ENCODE measurements at regions not wholly inside any gene's neighbourhood (a gene's known extent, or its start where the extent isn't known, plus 50 kb on each side); places are given as distances from the start of the nearest gene placed in this dataset.

DNA sequence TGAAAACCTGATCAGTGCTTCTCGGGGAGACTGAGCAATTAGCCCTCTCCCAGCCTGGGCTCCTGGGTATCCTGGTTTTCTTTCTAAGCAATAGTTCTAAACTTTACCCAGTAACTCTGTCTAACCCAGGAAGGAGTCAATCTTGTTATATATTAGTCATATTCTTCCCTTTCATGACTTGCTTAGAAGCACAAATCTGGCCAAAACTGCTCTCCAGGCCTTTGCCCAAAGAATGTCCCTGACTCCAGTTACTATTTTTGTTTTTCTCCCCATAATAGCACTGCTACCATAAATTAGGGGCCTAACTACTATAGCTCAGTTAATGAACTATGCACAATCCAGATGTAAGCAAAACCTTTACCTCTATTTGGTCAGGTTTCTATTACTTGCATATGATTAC is 355.8 kb upstream of the HTR2A start:
- Mint-ChIP-seq H3K27me3 (no peaks in the 10 kb centered on the region), H3K4me1 (no peaks in the 10 kb centered on the region), H3K9me3 (no peaks in the 10 kb centered on the region), H3K36me3 (no peaks in the 10 kb centered on the region), H3K4me3 (no peak overlapping the region), H3K27ac (no peak overlapping the region)
- ATAC-seq (ENCODE audit: low read depth), result no peak
- POLR2A ChIA-PET, result no interaction called here
- DNase-seq, result no peak

DNA sequence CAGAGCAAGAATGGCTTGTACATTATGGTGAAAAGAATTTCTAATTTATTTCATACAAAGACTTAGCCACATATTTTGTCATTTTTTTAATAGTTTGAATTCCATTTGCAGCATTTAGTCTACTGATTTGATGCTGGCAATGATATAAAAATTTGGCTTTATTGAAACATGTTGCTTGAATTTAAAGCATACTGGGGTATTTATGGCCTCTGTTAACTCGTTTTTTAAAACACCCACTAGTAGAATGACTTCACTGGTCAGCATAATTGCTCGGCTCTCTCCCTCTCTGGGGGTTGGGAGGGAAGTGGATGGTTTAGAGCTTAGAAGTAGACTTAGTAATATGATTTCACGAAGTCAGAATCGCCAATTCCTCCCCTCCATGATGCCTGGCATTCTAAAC is 354.9 kb upstream of the HTR2A start:
- no peaks in the 10 kb centered on the region for H3K27me3 Mint-ChIP-seq
- H3K4me1 Mint-ChIP-seq, result no peaks in the 10 kb centered on the region
- DNase-seq (no peak), ATAC-seq (ENCODE audit: low read depth) (no peak)
- H3K36me3 Mint-ChIP-seq, result no peaks in the 10 kb centered on the region
- no peak overlapping the region for H3K4me3 Mint-ChIP-seq
- no peaks in the 10 kb centered on the region for H3K9me3 Mint-ChIP-seq
- H3K27ac Mint-ChIP-seq, result no peak overlapping the region
- POLR2A ChIA-PET, result no interaction called here

DNA sequence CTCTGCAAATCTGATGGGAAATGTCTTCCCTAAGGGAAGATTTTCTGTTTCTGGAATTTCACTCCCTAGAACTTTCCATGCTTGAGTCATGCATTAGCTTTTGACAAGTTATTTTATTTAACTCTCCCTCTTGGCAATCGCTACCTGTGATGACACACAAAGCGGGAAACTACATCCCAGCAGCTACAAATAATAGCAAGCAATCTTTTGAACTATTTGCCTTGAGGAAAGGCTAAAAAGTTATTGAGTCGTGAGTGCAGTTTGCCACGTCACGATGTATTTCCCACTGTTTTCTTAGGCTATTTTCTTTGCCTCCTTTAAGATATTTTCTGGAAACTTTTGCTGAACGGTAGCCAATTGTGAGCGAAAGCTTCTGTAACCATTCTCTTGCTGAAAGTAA is 353.3 kb upstream of the HTR2A start:
- no peaks in the 10 kb centered on the region for H3K9me3 Mint-ChIP-seq
- no peaks in the 10 kb centered on the region for H3K27me3 Mint-ChIP-seq
- H3K27ac Mint-ChIP-seq, result no peak overlapping the region
- POLR2A ChIA-PET, result no interaction called here
- no peak overlapping the region for H3K4me3 Mint-ChIP-seq
- ATAC-seq (ENCODE audit: low read depth) (no peak), DNase-seq (no peak)
- no peaks in the 10 kb centered on the region for H3K4me1 Mint-ChIP-seq
- no peaks in the 10 kb centered on the region for H3K36me3 Mint-ChIP-seq

DNA sequence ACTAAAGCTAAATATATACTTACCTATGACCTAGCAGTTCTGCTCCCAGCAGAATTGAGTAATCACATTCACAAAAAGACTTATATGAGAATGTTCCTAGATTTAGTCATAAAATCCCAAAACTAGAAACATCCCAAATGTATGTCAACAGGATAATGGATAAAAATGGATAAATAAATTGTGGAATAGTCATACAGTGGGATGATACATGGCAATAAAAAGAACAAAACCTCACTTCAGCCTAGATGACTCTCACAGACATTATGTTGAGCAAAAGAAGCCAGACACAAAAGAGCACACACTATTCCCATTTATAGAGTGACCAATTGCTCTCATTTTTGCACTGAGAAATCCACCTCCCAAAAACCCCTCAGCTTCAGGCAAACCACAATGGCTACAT is 352.4 kb upstream of the HTR2A start:
- Mint-ChIP-seq H3K36me3 (no peaks in the 10 kb centered on the region), H3K27me3 (no peaks in the 10 kb centered on the region), H3K4me3 (no peak overlapping the region), H3K27ac (no peak overlapping the region), H3K9me3 (no peaks in the 10 kb centered on the region), H3K4me1 (no peaks in the 10 kb centered on the region)
- DNase-seq, result no peak
- POLR2A ChIA-PET, result no interaction called here
- ATAC-seq (ENCODE audit: low read depth), result no peak

DNA sequence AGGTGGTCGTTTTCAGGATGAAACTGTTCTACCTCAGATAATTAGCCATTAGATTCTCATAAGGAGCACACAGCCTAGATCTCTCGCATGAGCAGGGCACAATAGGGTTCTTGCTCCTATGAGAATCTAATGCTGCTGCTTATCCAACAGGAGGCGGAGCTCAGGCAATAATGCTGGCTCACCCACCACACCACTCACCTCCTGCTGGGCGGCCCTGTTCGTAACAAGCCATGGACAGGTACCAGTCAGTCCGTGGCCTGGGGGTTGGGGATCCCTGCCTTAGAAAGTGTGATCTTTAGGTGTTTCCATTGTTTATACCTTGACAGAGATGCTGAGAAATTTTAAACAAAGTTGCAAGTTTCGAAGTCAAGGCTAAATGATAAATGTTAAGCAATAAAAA is 344.6 kb upstream of the HTR2A start:
- POLR2A ChIA-PET, result no interaction called here
- H3K27me3 Mint-ChIP-seq, result no peaks in the 10 kb centered on the region
- no peaks in the 10 kb centered on the region for H3K4me1 Mint-ChIP-seq
- no peak overlapping the region for H3K4me3 Mint-ChIP-seq
- H3K9me3 Mint-ChIP-seq, result no peaks in the 10 kb centered on the region
- no peak overlapping the region for H3K27ac Mint-ChIP-seq
- DNase-seq, result no peak
- H3K36me3 Mint-ChIP-seq, result no peaks in the 10 kb centered on the region
- no peak for ATAC-seq (ENCODE audit: low read depth)

DNA sequence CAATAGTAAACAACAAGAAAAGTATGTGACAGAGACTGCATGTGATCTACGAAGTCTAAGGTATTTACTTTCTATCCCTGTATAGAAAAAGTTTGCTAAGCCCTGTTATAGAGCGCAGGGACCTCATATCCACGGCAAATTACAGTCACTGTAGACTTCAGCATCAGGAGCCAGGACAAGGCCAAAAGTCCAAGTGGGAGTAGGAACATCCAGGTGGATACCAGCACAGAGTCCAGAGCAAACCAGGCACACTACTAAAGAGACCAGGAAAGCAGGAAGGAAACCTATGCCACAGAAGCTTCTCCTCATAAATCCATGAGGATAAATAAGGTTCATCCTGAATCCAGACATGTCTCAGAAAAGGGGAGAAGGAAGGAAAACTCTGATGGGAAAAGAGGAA is 342.2 kb upstream of the HTR2A start:
- H3K4me3 Mint-ChIP-seq, result no peak overlapping the region
- no peak overlapping the region for H3K27ac Mint-ChIP-seq
- H3K9me3 Mint-ChIP-seq, result no peaks in the 10 kb centered on the region
- DNase-seq (no peak), ATAC-seq (ENCODE audit: low read depth) (no peak)
- no peaks in the 10 kb centered on the region for H3K4me1 Mint-ChIP-seq
- H3K36me3 Mint-ChIP-seq, result no peaks in the 10 kb centered on the region
- H3K27me3 Mint-ChIP-seq, result no peaks in the 10 kb centered on the region
- POLR2A ChIA-PET, result no interaction called here

DNA sequence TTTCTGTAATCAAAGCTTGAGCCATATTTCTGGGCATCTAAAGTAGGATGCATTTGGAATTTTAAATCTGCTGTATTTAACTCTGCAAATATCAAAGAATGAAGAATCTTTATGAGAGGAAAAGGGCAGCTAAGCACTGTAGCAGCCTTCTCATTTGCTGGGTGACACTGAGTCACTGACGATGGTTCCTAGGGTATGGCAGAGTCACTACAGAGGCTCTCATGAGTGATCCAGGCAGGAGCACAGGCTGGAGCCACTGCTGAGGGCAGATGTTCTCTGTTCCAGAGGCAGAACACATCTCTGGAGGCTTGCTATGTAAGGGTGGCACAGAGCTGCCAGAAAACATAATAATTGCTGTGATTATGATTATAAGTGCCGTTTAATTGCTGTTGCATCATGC is 340.7 kb upstream of the HTR2A start:
- H3K36me3 Mint-ChIP-seq, result no peaks in the 10 kb centered on the region
- no peaks in the 10 kb centered on the region for H3K27me3 Mint-ChIP-seq
- H3K9me3 Mint-ChIP-seq, result no peaks in the 10 kb centered on the region
- no peak overlapping the region for H3K27ac Mint-ChIP-seq
- no peak for ATAC-seq (ENCODE audit: low read depth)
- H3K4me1 Mint-ChIP-seq, result no peaks in the 10 kb centered on the region
- no peak for DNase-seq
- no peak overlapping the region for H3K4me3 Mint-ChIP-seq
- POLR2A ChIA-PET, result no interaction called here

DNA sequence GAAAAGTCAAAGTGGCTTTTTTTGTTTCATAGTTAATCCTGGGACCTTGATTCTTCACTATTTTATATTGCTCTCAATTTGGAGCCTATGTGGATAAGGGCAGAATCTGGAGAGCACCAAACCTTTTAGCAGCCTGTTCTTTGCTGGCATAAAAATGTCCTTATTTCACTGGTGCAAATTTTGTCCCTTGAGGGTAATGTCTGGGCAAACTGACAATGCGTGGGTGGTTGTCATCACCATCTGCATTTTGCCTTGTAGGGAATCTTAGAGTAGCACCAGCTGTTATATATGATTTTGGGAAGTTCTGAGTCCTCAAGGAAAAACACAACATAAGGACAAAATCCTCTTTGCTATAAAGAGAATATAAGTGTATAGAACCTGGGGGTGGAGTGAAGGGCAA is 336.9 kb upstream of the HTR2A start:
- Mint-ChIP-seq H3K27ac (no peak overlapping the region), H3K27me3 (no peaks in the 10 kb centered on the region), H3K36me3 (no peaks in the 10 kb centered on the region), H3K4me3 (no peak overlapping the region), H3K9me3 (peaks cover 1% of the 10 kb centered on the region), H3K4me1 (no peaks in the 10 kb centered on the region)
- no peak for DNase-seq
- POLR2A ChIA-PET, result no interaction called here
- no peak for ATAC-seq (ENCODE audit: low read depth)

DNA sequence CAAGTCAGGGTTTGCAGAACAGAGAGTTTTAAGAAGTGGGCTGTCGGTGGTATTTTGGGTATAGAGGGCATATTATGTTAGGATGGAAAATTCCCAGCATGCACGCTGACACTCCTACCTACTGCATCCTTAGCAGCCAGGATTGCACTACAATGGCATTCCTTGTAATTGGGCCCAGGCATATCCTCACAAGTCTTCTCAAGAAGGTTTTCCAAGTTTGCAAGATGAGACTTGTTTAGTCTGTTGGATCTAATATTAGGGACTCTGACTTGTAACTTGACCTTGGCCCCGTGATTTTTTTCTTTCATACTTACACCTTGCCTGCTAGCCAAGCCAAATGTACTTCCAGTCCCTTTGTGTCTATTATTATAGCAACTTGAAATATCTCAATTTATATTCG is 335.7 kb upstream of the HTR2A start:
- POLR2A ChIA-PET, result no interaction called here
- Mint-ChIP-seq H3K4me3 (no peak overlapping the region), H3K27ac (no peak overlapping the region), H3K4me1 (no peaks in the 10 kb centered on the region), H3K9me3 (peaks cover 1% of the 10 kb centered on the region), H3K36me3 (no peaks in the 10 kb centered on the region), H3K27me3 (no peaks in the 10 kb centered on the region)
- no peak for ATAC-seq (ENCODE audit: low read depth)
- DNase-seq, result no peak

DNA sequence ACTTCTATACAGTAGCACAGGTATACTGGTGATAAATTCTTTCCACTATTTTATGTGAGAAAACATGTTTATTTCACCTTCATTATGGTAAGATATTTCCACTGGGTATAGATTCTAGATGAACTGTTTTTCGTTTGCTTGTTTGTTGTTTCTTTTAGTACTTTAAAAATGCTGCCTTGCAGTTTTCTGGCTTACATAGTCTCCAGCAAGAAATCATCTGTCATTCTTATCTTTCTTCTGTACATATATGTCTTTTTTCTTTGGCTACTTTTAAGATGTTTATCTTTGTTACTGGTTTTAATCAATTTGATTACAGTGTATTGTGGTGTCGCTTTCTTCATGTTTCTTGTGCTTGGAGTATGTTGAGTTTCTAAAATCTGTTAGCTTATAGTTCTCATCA is 333.3 kb upstream of the HTR2A start:
- Mint-ChIP-seq H3K4me1 (no peaks in the 10 kb centered on the region), H3K36me3 (no peaks in the 10 kb centered on the region), H3K27me3 (no peaks in the 10 kb centered on the region), H3K4me3 (no peak overlapping the region), H3K9me3 (peaks cover 1% of the 10 kb centered on the region), H3K27ac (no peak overlapping the region)
- DNase-seq (no peak), ATAC-seq (ENCODE audit: low read depth) (no peak)
- POLR2A ChIA-PET, result no interaction called here

DNA sequence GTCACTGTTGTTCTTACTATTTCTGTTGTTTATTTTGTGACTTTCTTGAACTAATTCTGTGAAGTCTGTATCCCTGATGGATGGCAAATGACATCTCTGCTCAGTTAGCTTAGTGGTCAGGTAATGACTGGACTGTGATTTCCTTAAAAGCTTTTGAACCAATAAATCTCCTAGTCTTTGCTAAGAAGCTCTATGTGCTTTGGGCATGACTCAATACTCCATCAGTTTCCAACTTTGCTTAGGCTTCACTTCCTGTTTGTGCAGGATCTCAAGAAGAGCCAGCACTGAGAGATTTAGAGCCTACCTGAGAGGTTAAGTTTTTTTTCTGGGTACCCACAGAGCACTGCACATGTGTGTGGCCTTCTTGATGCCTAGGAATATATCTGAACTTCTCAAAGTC is 329.7 kb upstream of the HTR2A start:
- Mint-ChIP-seq H3K27ac (no peak overlapping the region), H3K9me3 (peaks cover 1% of the 10 kb centered on the region), H3K4me3 (no peak overlapping the region), H3K27me3 (no peaks in the 10 kb centered on the region), H3K36me3 (no peaks in the 10 kb centered on the region), H3K4me1 (no peaks in the 10 kb centered on the region)
- DNase-seq (no peak), ATAC-seq (ENCODE audit: low read depth) (no peak)
- POLR2A ChIA-PET, result no interaction called here

DNA sequence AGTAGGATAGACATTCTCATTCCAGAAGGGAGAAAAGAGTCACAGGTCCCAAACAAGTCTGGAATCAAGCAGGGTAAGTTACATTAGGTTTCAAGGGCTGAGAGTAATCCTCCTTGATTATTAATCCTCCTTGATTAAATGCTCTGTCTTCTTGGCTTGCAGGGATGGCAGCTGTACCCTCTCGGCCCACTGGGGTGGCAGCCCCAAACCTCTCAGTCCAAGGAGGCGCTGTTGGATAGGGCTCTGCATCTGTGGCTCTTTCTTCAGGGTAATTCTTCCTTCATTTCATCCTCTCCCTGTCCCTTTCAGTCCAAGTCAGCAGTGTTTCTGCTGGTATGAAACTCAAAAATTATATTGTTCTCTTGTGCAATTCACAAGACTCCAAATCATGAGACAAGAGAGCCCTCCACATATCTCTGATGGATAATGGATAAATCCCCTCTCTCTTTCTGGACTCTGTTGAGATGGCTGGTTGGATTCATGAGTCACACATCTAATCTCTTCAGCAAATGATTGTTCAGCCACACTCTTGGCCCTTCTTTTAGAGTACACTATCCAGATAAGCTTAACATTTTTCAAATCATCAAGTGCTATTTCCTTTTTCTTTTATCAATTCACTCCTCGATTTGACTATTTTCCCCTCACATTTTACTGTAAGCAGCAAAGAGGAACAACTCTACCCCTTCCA is 323.7 kb upstream of the HTR2A start:
- no peak overlapping the region for H3K27ac Mint-ChIP-seq

DNA sequence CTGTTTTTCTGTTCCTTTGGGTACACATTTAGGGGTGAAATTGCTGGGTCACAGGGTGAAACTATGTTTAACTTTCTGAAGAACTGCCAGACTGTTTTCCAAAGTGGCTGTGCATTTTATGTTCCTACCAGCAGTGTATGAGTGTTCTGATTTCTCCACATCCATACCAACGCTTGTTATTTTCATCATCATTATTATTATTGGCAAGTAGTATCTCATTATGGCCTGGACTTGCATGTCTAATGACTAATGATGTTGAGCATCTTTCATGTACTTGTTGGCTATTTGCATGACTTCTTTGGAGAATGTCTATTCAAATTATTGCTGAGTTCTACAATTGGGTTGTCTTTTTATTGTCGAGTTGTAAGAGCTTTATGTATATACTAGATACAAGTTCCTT is 321.8 kb upstream of the HTR2A start:
- POLR2A ChIA-PET, result no interaction called here
- ATAC-seq (ENCODE audit: low read depth) (no peak), DNase-seq (no peak)
- Mint-ChIP-seq H3K4me3 (no peak overlapping the region), H3K27me3 (no peaks in the 10 kb centered on the region), H3K27ac (no peak overlapping the region), H3K9me3 (no peaks in the 10 kb centered on the region), H3K36me3 (no peaks in the 10 kb centered on the region), H3K4me1 (no peaks in the 10 kb centered on the region)

More for the DNA sequence above, 323.7 kb upstream of the HTR2A start:
- no peaks in the 10 kb centered on the region for H3K4me1 Mint-ChIP-seq
- POLR2A ChIA-PET, result no interaction called here
- no peaks in the 10 kb centered on the region for H3K36me3 Mint-ChIP-seq
- DNase-seq (no peak), ATAC-seq (ENCODE audit: low read depth) (no peak)
- no peaks in the 10 kb centered on the region for H3K9me3 Mint-ChIP-seq
- no peak overlapping the region for H3K4me3 Mint-ChIP-seq
- H3K27me3 Mint-ChIP-seq, result no peaks in the 10 kb centered on the region

DNA sequence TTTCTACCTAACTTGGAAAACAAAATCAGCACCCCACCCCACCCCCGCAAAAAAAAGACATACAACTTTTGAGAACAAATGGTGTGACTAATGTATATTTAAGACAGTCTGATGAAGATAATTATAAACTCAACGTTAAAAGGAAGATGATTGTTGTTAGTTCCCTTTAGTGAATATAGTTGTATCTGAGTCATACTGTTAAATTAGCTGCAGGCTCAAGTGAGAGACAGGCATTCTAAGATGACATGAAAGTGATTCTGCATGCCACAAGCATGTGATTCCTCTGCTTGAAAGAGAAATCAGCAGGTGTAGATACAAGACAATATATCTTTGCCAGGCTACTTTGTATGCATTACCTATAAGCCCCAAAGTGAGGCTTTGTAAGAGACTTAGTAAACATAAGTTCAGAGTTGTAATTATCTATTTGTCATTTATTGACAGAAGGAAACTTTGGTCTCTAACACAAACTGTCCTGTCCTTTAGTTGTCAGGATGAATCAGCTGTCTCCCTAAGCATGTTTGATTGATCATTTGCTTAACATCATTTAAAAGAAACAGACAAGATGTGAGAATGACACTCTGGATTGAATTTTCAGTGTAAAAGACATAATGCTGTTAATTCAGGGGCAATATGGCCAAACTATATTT is 319.4 kb upstream of the HTR2A start:
- no peaks in the 10 kb centered on the region for H3K9me3 Mint-ChIP-seq
- DNase-seq, result no peak
- POLR2A ChIA-PET, result no interaction called here
- H3K27me3 Mint-ChIP-seq, result no peaks in the 10 kb centered on the region
- no peak for ATAC-seq (ENCODE audit: low read depth)
- no peaks in the 10 kb centered on the region for H3K4me1 Mint-ChIP-seq
- H3K4me3 Mint-ChIP-seq, result no peak overlapping the region
- H3K36me3 Mint-ChIP-seq, result no peaks in the 10 kb centered on the region
- no peak overlapping the region for H3K27ac Mint-ChIP-seq

DNA sequence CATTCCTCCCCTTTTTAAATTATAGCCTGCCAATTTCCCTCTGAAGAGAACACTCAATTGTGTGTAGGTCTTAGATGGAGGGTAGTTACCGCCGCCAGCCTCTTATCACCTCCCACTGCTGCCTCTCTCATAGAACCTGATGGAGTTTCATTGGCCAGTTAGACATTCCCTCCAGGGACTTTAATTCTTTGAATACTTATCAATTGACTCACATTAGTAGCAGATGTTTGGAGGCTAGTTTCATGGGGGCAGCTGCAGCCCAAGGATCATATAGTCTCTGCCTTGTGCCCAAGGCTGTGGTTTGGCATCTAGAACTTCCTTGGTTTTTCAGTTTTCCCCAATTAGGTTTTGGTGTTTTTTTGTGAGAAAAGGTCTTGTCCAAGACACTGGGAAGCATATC is 318.9 kb upstream of the HTR2A start:
- Mint-ChIP-seq H3K27ac (no peak overlapping the region), H3K4me3 (no peak overlapping the region), H3K36me3 (no peaks in the 10 kb centered on the region), H3K4me1 (no peaks in the 10 kb centered on the region), H3K9me3 (no peaks in the 10 kb centered on the region), H3K27me3 (no peaks in the 10 kb centered on the region)
- DNase-seq, result no peak
- ATAC-seq (ENCODE audit: low read depth), result no peak
- POLR2A ChIA-PET, result no interaction called here
